Dedifferentiated amniotic fluid mesenchymal stem cell (primary cell): ENCODE measurements at regions not wholly inside any gene's neighbourhood (a gene's known extent, or its start where the extent isn't known, plus 50 kb on each side); places are given as distances from the start of the nearest gene placed in this dataset.

Source experiments
- DNase-seq: peaks from one replicate; pipeline ENCODE4 v3.0.0-alpha.2; 2016; ENCODE audit errors: extremely low spot score

DNA sequence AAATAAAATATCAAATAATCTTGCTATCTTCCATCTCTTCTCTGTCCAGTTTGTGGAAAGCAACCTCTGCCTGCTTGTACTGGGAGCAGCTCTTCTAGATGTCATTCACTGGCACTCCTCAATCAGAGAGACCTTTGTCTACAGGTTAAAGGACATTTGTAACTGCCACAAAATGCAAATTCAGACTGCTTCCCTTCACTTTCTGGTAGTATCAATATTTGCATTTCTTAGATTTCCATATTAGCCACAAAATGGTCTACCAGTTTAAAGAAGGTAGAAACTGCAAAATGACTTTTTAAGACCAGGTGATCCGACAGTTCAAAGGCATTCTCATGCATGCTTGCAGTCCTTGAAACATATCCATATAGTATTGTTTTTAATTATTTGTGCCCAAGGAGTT lies 51.7 kb upstream of the RCN1 start:
- no peak for DNase-seq

- DNase-seq = no peak
Measured at GRCh38 chr11:32034680-32035079, 56.2 kb upstream of the RCN1 start.

GRCh38 chr11:32034149-32034548 lies 56.7 kb upstream of the RCN1 start:
- DNase-seq = no peak

- DNase-seq = no peak
Measured at GRCh38 chr11:32033491-32033890, 57.4 kb upstream of the RCN1 start.

DNA sequence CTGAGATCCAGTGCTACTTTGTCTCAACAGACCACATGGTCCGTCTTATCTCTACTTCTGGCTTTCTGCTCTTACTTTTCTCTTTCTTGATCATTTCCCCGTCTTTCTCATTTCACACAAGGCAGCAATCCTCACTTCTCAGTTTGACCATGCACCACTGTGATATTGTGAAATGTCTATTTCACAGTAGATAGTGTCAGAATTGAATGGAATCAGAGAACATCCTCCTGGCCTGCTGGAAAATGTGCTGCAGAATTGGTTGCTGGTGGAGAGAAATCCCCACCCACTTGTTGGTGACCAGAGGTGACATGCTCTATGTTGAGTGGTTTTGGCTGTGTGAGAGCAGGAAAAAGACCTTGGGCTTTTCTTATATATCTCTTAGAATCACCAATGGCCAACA lies 57.8 kb upstream of the RCN1 start:
- DNase-seq = no peak

- DNase-seq = no peak
Measured at GRCh38 chr11:32032478-32032877, 58.4 kb upstream of the RCN1 start.

GRCh38 chr11:32032052-32032451 lies 58.8 kb upstream of the RCN1 start:
- no peak for DNase-seq

DNA sequence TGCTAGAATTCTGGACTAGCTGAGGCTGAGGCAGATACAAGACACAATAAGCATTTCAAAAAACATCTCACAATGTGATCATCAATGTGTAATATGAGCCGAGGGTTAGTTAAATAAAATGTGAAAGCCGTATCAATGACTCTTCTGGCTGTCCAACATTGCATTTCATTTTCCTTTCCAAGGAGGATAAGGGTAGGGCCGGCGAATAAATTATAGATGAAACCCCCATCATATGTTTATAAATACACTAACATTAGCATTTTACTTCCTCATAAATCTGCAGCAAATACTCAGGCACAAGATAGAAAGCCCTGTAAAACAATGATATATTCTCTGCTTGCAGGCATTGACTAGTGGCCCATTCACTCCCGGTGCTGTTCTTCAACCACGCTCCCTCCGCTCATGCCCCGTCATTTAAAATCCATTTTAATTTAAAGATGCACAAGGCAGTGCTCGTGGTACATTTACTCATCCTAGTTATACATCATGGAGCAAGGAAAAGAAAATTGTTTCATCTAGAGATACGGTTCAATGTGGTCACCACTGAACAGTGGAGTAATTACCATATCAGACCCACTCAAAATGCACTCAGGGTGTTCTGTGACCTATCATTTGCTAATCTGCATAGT lies 59.9 kb upstream of the RCN1 start:
- DNase-seq = no peak

DNA sequence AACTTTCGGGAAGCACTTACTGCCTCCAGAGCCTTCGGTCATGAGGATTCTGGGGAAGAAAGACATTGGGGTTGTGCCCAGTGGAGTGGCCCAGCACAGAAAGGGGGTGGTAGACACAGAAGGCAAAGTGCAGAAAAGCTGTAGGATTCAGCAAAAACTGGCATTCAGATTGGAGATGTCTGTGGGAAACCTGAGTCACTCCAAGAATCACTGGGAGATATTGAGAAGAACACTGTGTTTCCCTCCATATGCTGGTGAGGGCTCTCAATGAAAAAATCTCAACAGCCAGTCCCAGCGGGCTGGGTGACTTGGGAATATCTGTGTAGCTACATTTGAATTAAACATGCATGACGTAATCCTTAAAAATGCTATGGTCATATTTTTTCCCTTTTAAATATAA lies 61.2 kb upstream of the RCN1 start:
- DNase-seq = no peak

DNA sequence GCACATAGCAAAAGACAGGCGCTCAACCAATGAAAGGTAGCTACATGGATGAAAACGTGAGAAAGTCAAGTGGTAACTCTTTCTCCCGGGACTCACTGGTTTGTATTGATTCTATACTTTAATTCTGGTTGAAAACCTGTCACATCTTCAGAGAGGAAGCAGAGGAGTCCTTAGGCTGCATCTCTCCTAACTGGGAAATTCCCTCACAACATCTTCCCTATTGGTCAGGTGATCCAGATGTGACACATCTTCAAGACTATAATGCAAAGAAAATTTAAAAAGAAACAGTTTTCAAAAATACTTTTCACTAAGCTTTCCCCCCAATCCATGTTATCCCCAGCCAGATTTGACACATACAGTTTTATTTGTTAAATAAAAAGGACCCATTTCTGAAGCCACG lies 62.7 kb upstream of the RCN1 start:
- DNase-seq = no peak

- DNase-seq = no peak
Measured at GRCh38 chr11:32026766-32027165, 64.1 kb upstream of the RCN1 start.

GRCh38 chr11:32024948-32025347 lies 65.9 kb upstream of the RCN1 start:
- DNase-seq = no peak

DNA sequence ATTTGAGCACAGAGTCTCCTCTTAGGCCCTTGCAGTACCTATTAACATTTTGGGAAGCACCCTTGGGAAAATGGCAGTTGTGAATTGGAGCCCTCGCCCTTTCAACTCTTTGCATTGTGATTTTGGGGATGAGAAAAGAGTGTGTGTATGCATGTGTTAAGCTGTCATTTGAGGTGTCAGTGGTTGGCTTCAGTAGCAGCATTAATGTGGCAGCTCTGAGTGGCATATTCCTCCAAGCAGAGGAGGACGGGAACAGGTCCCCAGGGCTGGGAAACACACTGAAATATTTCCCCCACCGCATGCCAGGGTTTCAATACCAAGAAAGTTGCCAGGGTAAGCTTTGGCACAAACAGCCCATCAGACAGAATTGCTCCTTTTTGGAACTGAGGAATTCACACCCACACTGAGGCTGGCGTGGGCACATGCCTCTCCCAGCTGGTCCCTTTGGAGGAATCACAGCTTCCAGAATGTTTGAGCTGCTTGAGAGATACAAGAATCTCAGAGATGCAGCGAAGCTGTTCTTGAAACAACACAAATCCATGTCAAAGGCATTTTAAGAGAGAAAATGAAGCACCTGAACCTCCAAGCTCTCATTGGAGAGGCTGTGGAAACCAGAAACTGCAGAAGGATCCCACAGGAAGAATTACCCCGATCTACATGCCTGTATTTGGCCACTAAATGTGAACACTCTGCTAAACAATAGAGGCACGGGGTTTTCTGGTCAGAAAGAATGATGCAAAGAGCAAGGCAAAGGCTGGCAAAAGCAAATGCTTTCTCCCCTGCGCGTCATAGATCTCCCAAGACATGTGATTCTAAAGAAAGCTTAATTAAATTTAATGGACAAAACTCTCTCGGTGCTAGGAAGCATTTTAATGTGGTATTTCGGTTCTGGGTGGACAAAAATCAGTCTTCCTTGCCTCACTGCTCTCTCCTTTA lies 67.2 kb upstream of the RCN1 start:
- DNase-seq = no peak

- no peak for DNase-seq
Measured at GRCh38 chr11:32018672-32019071, 72.2 kb upstream of the RCN1 start.

GRCh38 chr11:32016111-32016510 lies 74.8 kb upstream of the RCN1 start:
- no peak for DNase-seq

GRCh38 chr11:32015427-32015826 lies 75.4 kb upstream of the RCN1 start:
- no peak for DNase-seq

DNA sequence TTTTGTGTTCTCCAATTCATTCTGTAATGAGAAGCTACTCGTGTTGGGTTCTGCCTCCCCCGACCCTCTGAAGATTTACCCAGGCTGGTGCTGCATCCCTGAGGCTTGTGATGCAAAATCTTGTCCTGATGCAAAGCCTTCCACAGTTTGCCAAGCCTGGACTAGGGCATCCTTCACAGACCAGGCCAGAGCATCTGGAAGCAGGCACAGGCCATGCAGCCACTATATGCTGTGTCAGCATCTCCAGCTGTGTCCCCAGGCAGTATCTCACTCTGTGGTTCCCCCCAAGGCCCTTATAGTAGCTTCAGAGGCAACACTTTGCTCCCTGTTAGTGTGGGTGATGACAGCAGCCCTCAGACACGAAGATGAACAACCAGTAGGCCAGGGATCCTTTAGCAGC lies 77.3 kb upstream of the RCN1 start:
- DNase-seq = no peak

DNA sequence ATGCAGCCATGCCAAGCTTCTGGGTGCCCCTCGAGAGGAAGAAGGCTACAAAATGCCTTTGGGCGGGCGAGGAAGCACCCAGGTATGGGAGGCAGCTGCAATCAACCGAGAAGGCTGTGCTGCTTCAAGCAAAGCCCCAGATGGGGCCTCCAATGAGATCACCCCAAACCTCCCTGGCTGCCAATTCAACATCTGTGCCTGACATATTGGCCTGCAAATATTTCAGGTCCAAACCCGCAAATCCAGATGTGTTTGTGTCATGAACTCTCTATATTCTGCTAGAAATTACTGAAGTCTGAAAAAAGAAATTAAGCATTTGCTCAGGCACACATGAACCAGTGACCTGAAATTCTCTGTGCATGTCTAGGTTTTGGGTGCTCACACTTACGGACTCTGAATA lies 78.8 kb upstream of the RCN1 start:
- no peak for DNase-seq

DNA sequence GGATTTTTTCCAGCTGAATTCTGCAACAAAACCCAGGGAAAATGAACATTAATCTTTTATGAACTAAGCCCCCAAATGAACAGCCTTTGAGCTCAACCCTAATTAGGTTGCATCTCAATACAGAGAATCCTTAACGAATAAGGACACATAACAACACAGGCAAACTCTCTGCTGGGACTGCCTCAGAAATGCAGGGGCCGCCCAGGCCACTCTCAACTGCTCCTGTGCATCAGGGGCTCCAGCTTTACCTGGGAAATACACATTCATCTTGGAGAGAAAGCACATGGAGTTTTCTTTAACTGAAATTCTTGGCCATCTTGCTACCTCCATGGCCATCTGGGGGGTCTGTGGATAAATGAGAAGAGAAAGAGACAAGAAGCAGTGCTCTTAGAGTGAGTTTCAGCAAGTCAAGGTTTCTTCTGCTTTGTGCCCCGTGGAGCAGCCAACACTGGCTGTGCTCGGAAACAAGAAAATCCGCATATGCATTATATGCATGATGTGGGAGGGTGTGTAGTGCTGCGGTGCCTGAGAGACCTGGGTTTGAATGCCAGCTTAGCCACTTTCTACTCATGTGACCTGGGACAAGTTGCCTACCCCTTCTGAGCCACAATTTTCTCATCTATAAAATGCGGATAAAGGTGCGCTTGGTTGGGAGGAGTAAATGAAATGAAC lies 81.9 kb upstream of the RCN1 start:
- DNase-seq = no peak

- peak; percentile 55 for DNase-seq
Measured at GRCh38 chr11:32006799-32007388, 84.0 kb upstream of the RCN1 start.

DNA sequence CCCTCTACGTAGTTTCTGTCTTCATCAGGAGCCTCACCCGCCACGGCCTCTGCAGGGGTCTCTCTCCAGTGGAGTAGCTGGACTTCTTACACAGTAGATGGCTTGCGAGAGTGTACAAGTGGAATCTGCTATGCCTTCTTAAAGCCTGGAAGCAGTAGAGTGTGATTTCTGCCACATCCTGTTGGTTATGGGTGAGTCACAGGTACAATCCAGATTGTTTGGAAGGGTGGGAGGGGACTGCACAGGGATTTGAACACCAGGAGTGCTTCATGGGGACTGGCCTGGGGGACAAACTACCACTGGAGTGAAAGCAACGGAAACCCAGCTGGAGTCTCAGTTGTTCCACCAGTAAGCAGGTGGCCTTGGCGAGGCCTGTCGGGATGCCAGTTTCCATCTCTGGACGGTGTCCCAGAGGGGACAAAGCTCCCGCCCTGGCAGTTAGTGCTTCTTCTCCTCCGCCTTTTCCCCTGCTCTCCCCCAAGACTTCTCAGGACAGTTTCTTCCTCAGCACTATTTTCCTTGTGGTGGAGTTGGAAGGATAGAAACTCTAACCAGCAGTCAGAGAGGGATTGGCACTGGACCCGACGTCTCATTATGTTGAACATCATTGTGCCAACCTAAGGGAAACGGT lies 85.0 kb upstream of the RCN1 start:
- DNase-seq = no peak

GRCh38 chr11:32003335-32003734 lies 87.5 kb upstream of the RCN1 start:
- no peak for DNase-seq
